C1 segment of cervical spinal cord (tissue), 14 donors: ENCODE measurements at regions not wholly inside any gene's neighbourhood (a gene's known extent, or its start where the extent isn't known, plus 50 kb on each side); places are given as distances from the start of the nearest gene placed in this dataset.
"Not testable (repeated sequence)": the region's sequence is repeated elsewhere in the genome, so short reads cannot be mapped to it uniquely, and the experiment has no call there.

Experiments
- DNase-seq, 14 donors: peaks; one replicate each; lab custom pipeline; 2025; lab: John Stamatoyannopoulos, UW

- peak in 1 of 14 donors; percentile 24 for DNase-seq
Observed at GRCh38 chrX:40245488-40246071, 147.8 kb upstream of the BCOR start.

DNA sequence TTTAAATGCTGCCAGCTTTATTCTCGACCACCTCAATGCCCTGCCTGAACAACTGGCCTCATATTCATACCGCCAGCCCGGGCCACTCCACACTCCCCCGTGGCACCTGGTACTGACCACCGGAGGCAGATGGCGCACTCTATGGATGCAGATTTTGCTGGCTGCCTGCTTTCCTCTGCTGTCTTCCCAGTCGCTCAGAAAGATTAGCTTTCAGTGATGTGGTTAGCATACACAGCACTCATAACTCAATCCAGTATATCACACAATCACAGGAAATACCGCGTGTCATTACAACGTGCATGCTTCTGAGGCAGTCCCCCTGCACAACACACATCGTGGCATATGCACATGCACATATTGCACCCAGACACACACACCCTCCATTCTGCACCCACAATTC, 147.2 kb upstream of the BCOR start:
- peak in 1 of 14 donors; percentile 28 for DNase-seq

DNA sequence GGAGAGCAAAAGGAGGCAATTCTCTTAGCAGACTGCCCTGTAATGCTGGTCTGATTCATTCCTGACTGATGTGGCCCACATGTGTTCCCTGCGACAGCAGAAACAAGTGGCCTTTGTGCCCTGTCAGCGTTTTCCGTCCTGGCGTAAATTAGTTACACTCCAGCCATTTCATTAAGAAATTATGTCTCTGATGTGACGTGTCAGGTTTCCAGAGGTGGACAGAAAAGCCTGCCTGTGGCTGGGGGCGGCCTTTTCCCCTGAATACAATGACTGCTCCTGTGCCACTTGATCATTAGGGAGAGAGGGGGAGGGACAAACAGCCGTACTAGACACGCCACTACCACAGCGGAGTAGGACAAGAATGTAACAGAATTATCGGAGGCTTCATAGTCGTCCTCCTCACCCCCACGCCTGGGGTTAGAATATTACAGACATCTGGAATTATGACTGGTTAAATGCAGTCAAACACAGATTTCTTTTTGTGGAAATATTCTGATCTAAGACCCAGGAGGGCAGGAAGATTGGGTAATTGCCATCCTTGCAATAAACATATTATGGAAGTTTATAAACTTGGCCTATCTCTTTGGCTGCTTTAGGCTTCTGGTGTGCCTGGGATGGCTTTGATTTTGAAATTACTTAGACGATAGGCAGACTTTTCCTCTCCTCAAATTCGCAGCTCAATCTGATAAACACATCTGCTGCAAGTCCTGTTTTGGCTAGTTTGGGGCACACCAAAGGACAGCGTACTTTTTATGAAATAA, 146.2 kb upstream of the BCOR start:
- peak in 1 of 14 donors; percentile 2 for DNase-seq

GRCh38 chrX:40240844-40241243, 143.1 kb upstream of the BCOR start:
- no peak for DNase-seq

- DNase-seq = no peak
Observed at GRCh38 chrX:40237731-40238178, 140.0 kb upstream of the BCOR start.

DNA sequence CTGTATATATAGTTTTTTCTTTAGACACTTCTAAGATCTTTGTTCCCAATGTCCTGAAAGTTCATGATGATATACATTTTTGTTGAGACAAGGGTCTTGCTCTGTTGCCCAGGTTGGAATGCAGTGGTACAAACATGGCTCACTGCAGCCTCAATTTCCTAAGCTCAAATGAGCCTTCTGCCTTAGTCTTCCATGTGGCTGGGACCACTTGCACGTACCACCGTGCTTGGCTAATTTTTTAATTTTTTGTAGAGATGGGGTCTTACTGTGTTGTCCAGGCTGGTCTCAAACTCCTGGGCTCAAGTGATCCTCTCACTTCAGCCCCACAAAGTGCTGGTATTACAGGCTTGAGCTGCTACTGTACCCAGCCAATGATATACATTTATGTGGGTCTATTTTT, 132.9 kb upstream of the BCOR start:
- DNase-seq = no peak

GRCh38 chrX:40227125-40227524, 129.4 kb upstream of the BCOR start:
- DNase-seq = no peak

- no peak for DNase-seq
Observed at GRCh38 chrX:40224658-40225057, 126.9 kb upstream of the BCOR start.

DNA sequence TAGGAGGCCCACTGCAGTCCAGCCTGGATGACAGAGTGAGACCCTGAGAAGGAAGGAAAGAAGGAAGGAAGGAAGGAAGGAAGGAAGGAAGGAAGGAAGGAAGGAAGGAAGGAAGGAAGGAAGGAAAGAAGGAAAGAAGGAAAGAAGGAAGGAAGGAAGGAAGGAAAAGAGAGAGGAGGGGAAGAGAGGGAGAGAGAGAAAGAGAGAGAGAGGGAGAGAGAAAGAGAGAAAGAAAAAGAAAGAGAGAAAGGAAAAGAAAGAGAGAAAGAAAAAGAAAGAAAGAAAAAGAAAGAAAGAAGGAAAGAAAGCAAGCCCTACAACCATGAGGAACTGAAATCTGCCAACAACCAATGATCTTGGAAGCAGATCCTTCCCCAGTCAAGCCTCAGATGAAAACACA, 124.9 kb upstream of the BCOR start:
- DNase-seq = not testable (repeated sequence)

DNA sequence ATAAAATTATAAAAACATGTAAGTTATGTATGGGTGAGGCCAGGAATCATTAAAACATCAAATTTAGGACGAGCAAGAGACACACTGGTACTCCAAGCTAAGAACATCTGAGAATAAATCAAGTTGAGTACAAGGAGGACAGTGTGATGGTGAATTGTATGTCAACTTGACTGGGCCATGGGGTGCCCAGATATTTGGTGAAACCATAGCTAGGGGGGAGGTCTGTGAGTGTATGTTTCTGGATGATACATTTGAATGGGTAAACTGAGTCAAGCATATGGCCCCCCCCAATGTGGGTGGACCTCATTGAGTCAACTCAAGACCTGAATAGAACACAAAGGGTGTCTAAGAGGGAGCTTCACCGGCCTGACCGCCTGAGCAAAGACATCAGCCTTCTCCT, 115.3 kb upstream of the BCOR start:
- DNase-seq = no peak

- no peak for DNase-seq
Observed at GRCh38 chrX:40209951-40210617, 112.3 kb upstream of the BCOR start.

DNA sequence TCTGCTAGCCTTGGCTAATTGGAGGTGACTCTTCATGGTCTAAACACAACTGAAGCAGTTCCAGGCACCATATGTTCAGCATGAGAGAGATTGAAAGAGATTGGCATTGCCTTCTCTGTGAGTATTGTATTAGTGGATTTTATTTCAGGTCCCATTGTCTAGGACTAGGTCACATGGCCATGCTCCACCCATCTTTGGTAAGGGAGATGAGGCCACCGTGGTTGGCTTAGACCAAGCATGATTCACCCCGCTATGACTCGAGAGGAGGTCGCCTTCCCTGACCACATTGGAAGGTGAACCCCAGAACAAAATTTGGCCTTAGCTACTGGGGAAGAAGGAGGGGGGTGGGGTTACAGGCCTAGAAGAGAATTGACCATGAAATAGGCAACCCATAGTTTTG, 109.9 kb upstream of the BCOR start:
- DNase-seq = no peak

- no peak for DNase-seq
Observed at GRCh38 chrX:40205471-40205870, 107.7 kb upstream of the BCOR start.

DNA sequence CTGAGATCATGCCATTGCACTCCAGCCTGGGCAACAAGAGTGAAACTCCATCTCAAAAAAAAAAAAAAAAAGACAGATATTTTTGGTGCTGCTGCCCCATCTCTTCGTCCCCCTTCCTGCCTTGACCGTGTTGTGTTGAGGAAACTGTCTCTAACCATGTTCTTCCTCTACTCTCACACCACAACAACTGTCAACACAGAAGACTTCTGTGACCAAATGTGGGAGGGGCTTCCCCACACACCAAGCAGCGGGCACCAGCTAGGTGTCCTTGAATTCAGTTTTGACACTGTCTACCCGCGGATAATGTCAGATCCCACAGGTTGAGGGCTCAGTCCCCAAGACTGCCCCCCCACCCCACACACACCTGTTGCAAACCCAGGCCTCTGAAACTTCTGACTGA, 104.7 kb upstream of the BCOR start:
- DNase-seq = no peak

DNA sequence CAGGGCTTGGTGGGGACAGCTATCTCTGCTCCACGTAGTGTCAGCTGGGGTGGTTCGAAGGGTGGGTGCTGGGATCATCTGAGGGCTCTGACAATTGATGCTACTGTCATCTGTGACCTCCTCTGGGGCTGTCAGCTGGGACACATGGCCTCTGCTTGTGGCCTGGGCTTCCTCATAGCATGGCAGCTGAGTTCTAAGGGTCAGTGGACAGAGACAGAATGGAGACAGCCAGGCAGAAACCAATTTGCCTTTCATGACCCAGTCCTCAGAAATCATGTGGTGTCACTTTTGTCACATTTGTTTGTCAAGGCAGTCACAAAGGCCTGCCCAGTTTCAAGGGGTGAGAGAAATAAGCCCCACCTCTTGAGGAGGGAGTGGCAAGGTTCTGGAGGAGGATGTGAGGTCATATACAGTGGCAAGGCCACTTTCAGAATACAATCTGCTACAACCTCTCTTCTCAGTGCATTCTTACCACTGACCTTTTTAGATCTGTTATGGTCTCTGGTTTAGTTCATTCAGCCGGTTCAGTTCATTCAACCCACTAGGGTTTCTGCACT, 103.6 kb upstream of the BCOR start:
- DNase-seq = no peak

DNA sequence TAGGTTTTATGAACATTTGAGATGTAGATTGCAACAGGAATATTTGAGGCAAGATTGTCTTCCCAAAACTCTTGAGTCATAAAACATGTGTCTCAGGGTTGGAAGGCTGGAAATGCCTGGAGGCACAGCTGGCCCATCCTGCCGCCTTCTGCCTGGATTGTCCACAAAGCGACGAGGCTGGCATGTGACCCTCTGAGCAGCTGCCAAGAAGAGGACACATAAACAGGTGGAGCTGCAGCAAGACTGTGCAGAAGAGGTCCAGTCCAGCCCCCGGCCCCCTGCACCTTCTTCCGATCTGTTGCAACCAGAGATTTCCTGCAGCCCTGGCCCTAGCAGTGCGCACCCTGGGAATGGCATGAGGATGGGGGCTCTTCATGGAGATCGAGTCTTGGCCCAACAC, 101.9 kb upstream of the BCOR start:
- DNase-seq = no peak

DNA sequence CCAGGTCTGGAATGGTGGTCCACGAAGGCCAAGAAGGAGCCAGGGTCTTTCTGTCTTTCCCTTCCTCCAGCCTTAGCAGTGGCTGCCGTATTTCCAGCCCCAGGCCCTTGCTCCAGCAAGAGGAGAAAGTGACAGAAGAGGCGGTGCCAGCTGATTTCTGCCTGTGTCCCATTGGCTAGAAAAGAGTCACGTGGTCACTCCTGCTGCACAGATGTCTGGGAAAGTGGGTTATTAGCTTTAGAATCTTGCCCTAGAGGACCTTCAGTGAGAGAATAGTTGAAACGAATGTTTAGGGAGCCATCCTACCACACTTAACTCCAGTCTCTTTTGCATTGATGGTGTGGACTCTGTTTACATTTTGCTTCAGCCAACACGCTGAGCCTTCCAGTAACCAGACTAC, 99.3 kb upstream of the BCOR start:
- no peak for DNase-seq

DNA sequence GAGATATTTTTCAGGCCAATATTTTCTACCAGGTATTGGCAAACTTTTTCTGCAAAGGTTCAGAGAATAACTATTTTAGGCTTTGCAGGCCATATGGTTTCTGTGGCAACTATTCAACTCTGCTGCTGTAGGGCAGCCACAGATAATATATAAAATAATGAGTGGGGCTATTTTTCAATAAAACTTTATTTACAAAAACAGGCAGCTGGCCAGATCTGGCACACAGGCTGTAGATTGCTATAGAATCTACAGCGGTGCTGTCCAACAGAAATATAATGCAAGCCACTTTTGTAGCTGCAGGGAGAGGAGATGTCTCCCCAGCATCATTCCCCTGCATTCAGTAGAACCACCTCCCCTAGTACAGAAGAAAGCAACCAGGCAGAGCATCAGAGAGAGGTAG, 97.6 kb upstream of the BCOR start:
- no peak for DNase-seq

GRCh38 chrX:40192196-40192595, 94.4 kb upstream of the BCOR start:
- no peak for DNase-seq

- no peak for DNase-seq
Observed at GRCh38 chrX:40189637-40190036, 91.9 kb upstream of the BCOR start.

DNA sequence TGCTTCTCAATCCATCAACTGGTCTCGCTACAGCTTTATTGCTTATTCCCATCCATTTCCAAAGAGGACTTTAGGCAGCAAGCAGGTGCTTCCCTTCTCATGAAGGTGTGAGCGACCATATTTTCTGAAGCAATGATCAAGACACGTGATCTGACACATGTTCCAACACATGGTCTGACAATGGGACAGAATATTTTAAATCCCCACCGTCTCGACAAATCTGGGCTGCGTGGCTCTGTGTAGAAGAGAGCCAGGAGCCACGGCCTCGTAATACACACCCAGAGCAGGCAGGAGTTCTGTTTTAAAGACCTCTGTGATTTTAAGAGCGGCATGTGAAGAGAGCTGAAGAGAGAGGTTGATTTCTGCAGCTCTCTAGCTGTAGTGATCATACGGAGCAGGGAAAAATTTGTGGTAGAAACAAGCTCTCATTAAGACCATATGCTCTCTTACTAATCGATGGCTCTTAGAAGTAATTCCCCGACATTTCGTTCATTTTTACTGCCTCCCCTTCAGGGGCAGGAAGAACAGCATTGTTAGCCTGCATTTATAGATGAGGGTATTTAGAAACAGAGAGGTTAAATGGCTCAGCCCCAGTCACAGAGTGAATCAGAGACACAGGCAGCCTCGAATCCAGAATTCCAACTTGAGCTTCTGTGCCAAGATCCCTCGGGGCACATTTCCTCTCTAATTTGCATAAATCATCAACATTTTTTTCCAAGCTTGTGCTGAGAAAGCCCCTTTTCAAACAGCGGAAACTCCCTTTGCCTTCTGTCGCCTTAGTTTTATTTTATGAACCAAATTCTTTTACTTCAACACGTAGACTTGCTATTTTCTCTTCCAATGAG, 91.0 kb upstream of the BCOR start:
- DNase-seq = no peak

DNA sequence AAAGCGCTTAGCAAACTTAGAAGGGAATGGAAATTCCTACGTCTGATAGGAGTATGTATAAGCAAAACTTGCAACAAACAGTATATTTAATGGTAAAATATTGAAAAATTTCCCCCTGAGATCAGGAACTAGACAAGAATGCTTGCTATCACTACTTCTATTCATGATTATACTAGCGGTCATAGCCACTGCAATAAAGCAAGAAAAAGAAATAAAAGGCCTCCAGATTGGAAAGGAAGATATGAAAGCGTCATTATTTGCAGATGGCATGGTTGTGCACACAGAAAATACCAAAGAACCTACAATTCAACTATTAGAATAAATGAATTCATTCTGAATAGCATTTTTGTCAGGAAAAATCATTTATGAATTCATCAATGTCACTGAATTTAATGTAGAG, 87.2 kb upstream of the BCOR start:
- no peak for DNase-seq
